NCI-H2196 treated with DMSO at 0.1 percent for 48 hours (cell line): ENCODE measurements at regions not wholly inside any gene's neighbourhood (a gene's known extent, or its start where the extent isn't known, plus 50 kb on each side); places are given as distances from the start of the nearest gene placed in this dataset.
"Not testable (repeated sequence)": the region's sequence is repeated elsewhere in the genome, so short reads cannot be mapped to it uniquely, and the experiment has no call there.

Experiments
- DNase-seq: peaks from one replicate; lab custom pipeline; 2025; ENCODE audit not compliant: unreplicated experiment; lab: John Stamatoyannopoulos, UW

DNA sequence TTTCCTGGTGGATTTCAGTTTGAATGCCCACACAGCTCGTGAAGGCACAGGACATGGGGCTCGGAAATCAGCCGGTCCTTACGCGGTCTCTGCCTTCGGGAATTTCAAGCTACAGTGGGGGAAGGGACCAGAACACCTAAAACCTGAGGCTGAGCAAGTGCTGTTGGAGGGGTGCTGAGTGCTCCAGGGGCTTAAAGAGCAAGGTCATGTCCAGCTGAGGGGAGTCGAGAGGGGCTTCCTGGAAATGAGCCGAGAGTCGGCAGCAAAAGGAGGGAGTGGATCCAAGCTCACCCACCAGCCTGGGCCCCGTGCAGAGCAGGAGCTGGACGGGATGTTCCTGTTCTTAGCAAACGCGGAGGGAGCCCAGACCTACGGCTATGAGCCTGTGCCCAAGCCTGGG lies 73.2 kb upstream of the RPL38 start:
- DNase-seq, result no peak

- DNase-seq, result no peak
Measured at GRCh38 chr17:74130841-74131240, 72.6 kb upstream of the RPL38 start.

DNA sequence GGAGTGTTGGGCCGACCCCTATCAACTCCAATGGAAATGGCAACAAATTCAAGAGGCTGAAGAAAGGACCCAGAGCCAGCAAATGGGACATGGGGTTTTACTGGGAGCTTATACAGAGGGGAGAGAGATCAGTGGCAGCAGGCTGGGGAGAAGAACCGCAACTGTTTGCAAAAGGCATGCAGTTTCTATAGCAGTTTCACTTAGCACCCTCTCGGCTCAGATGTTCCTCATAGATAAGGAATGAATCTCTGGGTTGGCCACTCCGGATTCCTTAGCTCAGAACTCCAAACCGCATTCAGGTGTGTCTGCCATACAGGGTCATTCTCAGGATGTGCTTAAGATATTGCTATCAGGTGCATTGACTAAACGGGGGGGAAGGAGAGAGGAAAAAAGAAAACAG lies 71.1 kb upstream of the RPL38 start:
- DNase-seq, result no peak

DNA sequence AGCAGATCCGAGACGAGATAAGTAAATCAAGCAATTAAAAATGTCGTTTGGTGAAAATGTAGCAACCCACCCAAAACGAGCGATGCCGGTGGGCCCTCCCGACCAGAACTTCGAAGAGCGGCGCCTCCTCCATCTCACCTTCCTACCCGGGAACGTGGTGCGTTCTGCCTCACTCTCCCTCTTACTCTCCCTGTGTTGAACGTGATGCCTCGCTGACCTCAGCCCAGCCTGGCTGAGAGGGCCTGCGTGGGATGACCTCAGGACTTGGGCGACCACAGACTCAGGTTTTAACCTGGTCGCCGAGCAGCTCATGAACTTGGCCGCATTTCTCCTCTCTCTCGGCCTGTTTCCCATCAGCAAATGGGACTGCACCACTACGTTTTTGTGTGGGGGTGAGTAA lies 69.7 kb upstream of the RPL38 start:
- DNase-seq, result no peak

DNA sequence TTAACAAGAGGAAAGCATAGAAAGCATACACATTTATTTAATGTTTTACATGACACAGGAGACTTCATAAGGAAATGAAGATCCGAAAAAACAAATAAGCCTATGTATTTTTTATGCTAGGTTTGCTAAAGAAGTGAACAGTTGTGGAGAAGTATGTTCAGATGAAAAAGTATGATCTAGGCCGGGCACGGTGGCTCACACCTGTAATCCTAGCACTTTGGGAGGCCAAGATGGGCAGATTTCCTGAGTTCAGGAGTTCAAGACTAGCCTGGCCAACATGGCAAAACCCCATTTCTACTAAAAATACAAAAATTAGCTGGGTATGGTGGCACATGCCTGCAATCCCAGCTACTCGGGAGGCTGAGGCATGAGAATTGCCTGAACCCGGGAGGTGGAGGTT lies 69.2 kb upstream of the RPL38 start:
- DNase-seq, result not testable (repeated sequence)

DNA sequence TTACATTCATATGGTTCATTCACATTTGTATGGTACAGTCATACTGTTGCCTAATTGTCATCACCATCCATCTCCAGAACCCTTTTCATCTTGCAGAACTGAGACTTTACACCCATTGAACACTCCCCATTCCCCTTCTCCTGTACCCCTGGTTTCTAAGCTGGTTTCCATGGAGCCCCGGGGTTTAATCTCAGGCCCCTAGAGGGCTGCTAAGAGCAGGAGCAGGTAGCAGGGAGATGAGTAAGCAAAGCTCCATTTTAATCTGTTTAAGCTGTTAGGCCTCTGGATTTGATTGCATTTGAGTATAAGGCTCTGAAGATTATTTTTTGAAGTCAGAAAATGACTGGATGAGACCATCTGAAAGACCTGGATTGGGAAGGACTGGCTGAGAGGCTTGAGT lies 68.5 kb upstream of the RPL38 start:
- DNase-seq, result no peak

- no peak for DNase-seq
Measured at GRCh38 chr17:74135391-74136167, 67.9 kb upstream of the RPL38 start.

GRCh38 chr17:74137416-74137815 lies 66.1 kb upstream of the RPL38 start:
- no peak for DNase-seq

DNA sequence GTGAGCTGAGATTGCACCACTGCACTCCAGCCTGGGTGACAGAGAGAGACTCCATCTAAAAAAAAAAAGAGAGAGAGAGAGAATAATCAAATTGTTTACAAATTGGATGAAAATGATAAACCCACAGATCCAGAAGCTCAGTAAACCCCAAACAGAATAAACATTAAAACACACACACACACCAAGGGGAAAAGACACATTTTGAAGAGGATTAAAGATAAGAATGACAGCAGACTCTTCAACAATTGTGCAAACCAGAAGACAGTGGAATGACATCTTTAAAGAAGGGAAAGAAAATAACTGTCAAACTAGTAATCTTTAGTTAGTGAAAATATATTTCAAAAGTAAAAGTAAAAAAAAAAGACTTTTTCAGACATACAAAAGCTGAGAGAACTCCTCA lies 64.4 kb upstream of the RPL38 start:
- no peak for DNase-seq

GRCh38 chr17:74140282-74140681 lies 63.2 kb upstream of the RPL38 start:
- no peak for DNase-seq

DNA sequence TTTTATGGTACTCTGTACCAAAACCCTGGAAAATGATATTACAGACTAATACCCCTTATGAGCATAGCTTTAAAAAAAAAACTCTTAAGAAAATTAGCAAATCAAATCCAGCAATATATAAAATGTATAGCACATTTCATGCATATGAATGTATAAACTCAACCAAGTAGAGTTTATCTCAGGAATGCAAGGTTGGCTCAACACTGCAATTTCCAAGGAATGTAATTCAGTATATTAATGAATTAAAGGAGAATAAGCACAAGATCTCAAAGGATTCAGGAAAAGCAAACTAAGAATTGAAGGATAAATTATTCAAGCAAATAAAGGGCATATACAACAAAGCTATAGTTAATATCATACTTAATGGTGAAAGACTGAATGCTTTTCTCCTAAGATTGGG lies 61.9 kb upstream of the RPL38 start:
- DNase-seq, result no peak

DNA sequence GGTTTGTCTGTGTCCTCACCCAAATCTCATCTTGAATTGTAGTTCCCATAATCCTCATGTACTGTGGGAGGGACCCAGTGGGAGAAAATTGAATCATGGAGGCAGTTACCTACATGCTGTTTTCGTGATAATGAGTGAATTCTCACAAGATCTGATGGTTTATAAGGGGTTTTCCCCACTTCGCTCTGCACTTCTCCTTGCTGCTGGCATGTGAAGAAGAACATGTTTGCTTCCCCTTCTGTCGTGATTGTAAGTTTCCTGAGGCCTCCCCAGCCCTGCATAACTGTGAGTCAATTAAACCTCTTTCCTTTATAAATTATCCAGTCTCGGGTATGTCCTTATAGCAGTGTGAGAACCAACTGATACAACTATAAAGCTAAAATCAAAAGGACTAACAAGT lies 60.2 kb upstream of the RPL38 start:
- not testable (repeated sequence) for DNase-seq

- DNase-seq, result no peak
Measured at GRCh38 chr17:74145756-74146155, 57.7 kb upstream of the RPL38 start.

DNA sequence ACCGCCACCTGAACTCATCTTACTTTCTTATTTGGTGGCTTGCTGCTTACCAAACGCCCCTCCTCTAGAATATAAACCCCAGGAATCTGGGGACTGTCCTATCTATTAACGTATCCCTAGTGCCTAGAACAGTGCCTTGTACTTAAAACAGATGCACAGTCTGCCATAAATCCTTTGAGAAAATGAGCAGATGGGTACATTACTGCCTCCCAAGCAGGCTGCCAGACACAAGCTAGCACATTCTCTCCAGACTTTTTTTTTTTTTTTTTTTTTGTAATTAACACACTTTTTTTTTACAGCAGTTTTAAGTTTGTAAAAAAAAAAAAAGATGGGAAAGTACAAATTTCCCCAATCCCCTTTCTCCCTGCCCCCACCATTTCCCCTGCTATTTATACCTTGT lies 57.3 kb upstream of the RPL38 start:
- DNase-seq, result no peak

GRCh38 chr17:74147056-74147835 lies 56.2 kb upstream of the RPL38 start:
- no peak for DNase-seq

DNA sequence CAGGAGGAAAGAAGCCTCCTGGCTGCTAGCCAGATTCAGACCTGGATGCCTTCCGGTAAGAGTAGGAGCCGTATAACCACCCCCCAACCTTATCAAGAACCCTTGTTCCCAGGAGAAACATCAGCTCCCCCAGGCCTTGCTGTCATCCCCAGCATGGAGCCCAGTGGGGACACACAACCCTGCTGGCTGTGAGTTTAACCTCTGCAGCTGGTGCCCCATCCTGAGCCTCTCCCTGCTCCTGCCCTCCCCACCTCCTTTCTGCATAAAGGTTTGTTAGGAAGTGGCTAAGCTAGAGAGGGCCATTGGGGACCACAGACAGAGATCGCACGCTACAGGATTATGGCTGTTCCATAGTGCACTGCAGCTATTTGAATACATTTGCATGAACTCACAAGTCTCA lies 55.5 kb upstream of the RPL38 start:
- DNase-seq, result no peak

DNA sequence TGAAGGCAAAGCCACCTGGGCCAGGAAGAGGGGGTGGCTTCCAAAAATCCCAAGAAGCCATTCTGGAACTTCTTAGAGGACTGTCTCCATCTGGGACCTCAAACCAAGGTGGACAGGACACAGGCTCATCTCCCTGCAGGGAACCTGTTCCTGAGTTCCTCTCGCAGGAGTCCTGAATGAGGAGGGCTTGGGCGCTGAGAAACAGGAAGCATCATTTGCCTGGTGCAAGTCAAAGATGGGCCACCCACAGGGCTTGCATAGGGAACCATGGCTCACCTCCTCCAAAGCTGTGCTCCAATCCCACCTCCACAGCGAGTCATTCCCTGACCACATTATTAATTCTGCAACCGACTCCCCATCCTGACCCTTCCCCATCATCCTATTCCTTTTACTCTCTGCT lies 55.0 kb upstream of the RPL38 start:
- DNase-seq, result no peak

- no peak for DNase-seq
Measured at GRCh38 chr17:74148901-74149596, 54.4 kb upstream of the RPL38 start.

GRCh38 chr17:74149597-74150427 lies 53.7 kb upstream of the RPL38 start:
- DNase-seq, result no peak

GRCh38 chr17:74150428-74151025 lies 53.0 kb upstream of the RPL38 start:
- no peak for DNase-seq
